ENCODE measurements at regions not wholly inside any gene's neighbourhood (a gene's known extent, or its start where the extent isn't known, plus 50 kb on each side); places are given as distances from the start of the nearest gene placed in this dataset.
A peak's percentile ranks its signal among the peaks of the same experiment; 100 is the strongest.

DNA sequence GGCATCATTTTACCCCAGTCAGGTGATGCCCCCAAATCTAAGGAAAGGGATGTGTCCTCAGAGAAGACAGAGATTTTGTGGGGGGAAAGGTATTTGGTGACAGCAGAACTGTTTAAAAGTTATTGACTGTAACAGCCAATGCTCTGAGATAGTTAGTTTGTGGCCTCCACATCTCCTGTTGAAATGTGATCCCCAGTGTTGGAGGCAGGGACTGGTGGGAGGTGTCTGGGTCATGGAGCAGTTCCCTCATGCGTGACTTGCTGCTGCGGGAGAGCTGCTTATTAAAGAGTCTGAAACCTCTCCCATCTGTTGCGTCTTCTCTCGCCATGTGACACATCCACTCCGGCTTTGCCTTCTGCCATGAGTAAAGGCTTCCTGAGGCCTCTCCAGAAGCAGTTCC lies 282.8 kb upstream of the FOXQ1 start:
- Histone ChIP-seq H3K4me1 (ENCODE audit: control insufficient read depth, insufficient read depth, low read length) (peaks cover 17% of the 10 kb centered on the region), H3K4me3 (ENCODE audit: low read length) (no peak overlapping the region), H3K27me3 (replicated peaks; ENCODE audit: control insufficient read depth, insufficient read depth, low read length) (no peaks in the 10 kb centered on the region), H3K9me3 (ENCODE audit: control insufficient read depth, low read length) (no peaks in the 10 kb centered on the region), H3K9ac (ENCODE audit: low read length) (no peak overlapping the region), H3K36me3 (ENCODE audit: control insufficient read depth, insufficient read depth, low read length, severe bottlenecking) (no peaks in the 10 kb centered on the region)
- no peak for DNase-seq (ENCODE audit: low read depth)

DNA sequence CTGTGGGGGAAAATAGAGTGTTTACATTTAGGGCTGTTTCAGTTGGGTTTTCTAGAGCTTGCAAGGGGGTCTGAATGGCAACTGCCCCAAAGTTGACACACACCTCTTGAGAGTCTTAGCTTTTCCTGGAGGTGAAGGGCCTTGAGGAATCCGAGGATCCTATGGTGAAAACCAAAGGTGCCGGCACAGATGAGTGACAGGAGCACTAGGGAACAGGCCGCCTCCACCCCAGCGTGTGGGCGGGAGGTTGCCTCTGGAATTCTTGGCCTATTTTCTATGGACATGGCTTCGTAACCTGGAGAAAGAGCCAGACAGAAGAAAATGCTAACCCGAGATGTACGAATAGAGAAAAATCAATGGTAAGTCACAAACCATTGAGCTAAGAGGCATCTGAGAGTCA lies 283.2 kb upstream of the FOXQ1 start:
- H3K27me3 ChIP-seq (replicated peaks; ENCODE audit: control insufficient read depth, insufficient read depth, low read length), result no peaks in the 10 kb centered on the region

DNA sequence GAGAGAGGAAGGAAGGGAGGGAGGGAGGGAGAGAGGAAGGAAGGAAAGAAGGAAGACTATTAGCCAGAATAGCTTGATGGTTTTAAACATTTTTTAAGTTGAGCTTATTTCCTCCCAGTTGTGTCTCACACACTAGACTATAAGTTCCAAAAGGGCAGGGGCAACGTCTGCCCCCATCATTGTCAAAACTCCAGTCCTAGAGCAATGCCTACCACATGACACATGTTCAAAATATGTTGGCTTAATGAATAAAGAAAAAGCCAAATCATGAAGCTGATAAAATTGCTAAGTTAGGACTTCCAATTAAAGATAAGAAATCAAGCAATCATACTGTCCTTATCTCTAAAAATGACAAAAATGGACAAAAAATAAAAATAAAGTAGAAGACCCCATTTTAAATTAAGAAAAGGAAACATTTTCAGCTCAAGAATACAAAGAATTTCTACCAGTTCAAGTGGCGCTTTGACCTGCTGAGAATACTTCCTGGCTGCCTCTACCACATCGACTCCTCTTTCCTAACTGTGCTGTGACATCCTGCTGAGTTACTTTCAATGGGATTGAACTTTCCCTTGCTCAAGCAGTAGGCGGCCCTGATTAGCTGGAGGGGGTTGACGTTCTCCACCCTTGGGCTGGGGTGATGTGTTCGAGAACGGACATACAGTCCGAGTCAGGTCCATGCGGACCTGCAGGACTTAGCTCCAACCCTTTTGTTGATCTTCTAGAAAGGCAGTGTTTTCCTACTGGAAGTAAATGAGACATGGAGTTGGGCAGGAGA lies 283.9 kb upstream of the FOXQ1 start:
- no peak for DNase-seq (ENCODE audit: low read depth)
- H3K9ac ChIP-seq (ENCODE audit: low read length), result no peak overlapping the region
- H3K9me3 ChIP-seq (ENCODE audit: control insufficient read depth, low read length), result no peaks in the 10 kb centered on the region
- H3K36me3 ChIP-seq (ENCODE audit: control insufficient read depth, insufficient read depth, low read length, severe bottlenecking), result no peaks in the 10 kb centered on the region
- H3K4me1 ChIP-seq (ENCODE audit: control insufficient read depth, insufficient read depth, low read length), result peaks cover 19% of the 10 kb centered on the region
- no peak overlapping the region for H3K4me3 ChIP-seq (ENCODE audit: low read length)
- no peaks in the 10 kb centered on the region for H3K27me3 ChIP-seq (replicated peaks; ENCODE audit: control insufficient read depth, insufficient read depth, low read length)

More for the DNA sequence above, 283.2 kb upstream of the FOXQ1 start:
- DNase-seq (ENCODE audit: low read depth), result no peak
- Histone ChIP-seq H3K9ac (ENCODE audit: low read length) (no peak overlapping the region), H3K4me3 (ENCODE audit: low read length) (no peak overlapping the region), H3K9me3 (ENCODE audit: control insufficient read depth, low read length) (no peaks in the 10 kb centered on the region), H3K36me3 (ENCODE audit: control insufficient read depth, insufficient read depth, low read length, severe bottlenecking) (no peaks in the 10 kb centered on the region), H3K4me1 (ENCODE audit: control insufficient read depth, insufficient read depth, low read length) (peaks cover 19% of the 10 kb centered on the region)

DNA sequence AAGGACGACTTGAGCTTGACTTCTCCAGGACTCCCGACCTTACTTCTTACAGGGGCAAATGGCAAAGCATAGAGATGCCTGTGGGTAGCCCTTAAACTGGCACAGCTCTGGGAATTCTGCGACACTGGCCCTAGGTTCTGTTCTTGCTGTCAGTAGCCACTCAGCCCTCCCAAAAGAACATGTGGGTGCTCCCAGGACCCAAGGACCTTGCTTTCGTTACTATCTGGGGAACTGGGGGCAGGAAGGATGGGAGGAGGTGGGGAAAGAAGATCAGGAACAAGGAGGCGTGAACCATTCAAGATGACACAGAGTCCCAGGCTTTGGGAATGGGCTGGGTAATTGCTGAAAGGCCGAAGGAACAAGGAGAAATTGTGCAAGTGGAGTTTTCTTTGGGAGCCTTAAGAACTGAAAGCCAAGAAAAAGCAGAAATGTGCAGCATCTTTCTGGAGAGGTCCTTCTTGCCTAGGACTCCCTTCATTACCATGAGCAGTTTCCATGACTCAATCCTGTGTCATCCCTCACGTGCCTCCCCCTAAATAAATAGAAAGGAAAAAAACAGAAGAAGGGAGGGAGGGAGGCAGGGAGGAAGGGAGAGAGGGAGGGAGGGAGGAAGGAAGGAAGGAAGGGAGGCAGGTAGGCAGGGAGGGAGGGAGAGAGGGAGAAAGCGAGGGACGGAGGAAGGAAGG lies 284.6 kb upstream of the FOXQ1 start:
- Histone ChIP-seq H3K9ac (ENCODE audit: low read length) (no peak overlapping the region), H3K4me3 (ENCODE audit: low read length) (no peak overlapping the region), H3K9me3 (ENCODE audit: control insufficient read depth, low read length) (no peaks in the 10 kb centered on the region), H3K4me1 (ENCODE audit: control insufficient read depth, insufficient read depth, low read length) (peaks cover 19% of the 10 kb centered on the region), H3K27me3 (replicated peaks; ENCODE audit: control insufficient read depth, insufficient read depth, low read length) (no peaks in the 10 kb centered on the region), H3K36me3 (ENCODE audit: control insufficient read depth, insufficient read depth, low read length, severe bottlenecking) (no peaks in the 10 kb centered on the region)
- peak; percentile 54 for DNase-seq (ENCODE audit: low read depth)

DNA sequence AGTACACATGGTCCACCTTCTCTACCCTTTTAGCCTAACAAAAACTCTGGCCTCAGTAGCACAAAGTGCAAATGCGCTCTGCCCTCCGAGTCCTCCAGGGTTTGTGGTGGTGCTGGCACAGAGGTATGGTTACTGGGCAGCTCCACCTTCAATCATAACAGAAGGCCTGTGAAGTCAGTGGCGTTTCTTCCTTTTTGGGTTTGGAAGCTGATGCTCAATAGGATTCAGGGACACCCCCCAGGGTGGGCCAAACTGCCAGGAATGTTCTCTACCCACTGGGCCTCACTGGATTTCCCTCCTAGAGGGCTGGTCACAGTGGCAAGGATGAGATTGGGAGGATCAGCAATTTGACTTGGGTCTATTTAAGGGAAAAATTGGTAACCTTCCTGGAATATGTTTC lies 286.1 kb upstream of the FOXQ1 start:
- H3K9ac ChIP-seq (ENCODE audit: low read length), result no peak overlapping the region

DNA sequence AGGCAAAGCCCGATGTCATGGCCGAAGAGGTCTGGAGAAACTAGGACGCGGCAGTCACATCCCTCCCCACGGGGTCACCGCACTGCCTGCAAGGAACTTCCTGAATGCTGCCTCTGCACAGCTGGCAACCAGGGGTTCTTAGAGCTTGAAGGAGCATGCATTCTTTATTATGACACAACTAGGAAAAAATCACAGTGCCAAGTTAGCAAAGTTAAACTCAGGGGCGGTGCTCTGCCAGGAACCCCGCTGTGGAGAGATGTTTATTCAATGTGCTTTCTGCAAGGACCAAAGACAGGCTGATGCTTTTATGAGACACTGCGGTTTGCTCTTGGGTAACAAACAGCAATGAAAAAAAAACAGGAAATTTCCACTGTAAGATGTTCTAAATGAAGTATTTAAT lies 287.3 kb upstream of the FOXQ1 start:
- DNase-seq (ENCODE audit: low read depth), result peak; percentile 94
- Histone ChIP-seq H3K27me3 (replicated peaks; ENCODE audit: control insufficient read depth, insufficient read depth, low read length) (peaks cover 5% of the 10 kb centered on the region), H3K4me3 (ENCODE audit: low read length) (no peak overlapping the region), H3K9me3 (ENCODE audit: control insufficient read depth, low read length) (peaks cover 5% of the 10 kb centered on the region), H3K36me3 (ENCODE audit: control insufficient read depth, insufficient read depth, low read length, severe bottlenecking) (no peaks in the 10 kb centered on the region), H3K9ac (ENCODE audit: low read length) (no peak overlapping the region), H3K4me1 (ENCODE audit: control insufficient read depth, insufficient read depth, low read length) (peaks cover 19% of the 10 kb centered on the region)

More for the DNA sequence above, 286.1 kb upstream of the FOXQ1 start:
- Histone ChIP-seq H3K36me3 (ENCODE audit: control insufficient read depth, insufficient read depth, low read length, severe bottlenecking) (no peaks in the 10 kb centered on the region), H3K4me3 (ENCODE audit: low read length) (no peak overlapping the region), H3K9me3 (ENCODE audit: control insufficient read depth, low read length) (peaks cover 5% of the 10 kb centered on the region), H3K4me1 (ENCODE audit: control insufficient read depth, insufficient read depth, low read length) (peaks cover 19% of the 10 kb centered on the region), H3K27me3 (replicated peaks; ENCODE audit: control insufficient read depth, insufficient read depth, low read length) (peaks cover 5% of the 10 kb centered on the region)
- DNase-seq (ENCODE audit: low read depth), result no peak

DNA sequence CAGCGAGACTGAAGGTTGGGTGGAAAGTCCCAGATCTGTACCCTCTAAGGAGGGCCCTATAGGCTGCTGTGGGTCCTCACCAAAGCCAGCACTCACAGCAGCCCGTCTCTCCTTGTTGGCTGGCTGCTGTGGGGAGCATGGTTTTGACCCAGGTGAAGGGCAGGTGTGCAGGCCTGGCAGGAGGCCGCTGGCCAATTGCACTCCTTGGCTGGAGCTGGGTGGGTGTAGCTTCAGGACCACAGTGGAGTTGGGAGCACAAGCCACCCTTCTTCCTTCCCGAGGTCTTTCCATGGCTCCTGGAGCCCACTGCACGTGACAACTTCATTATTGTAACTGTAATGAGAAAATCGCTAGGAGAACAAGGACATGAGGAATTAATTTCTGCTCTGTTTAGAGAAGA lies 287.7 kb upstream of the FOXQ1 start:
- H3K9ac ChIP-seq (ENCODE audit: low read length), result no peak overlapping the region
- peaks cover 5% of the 10 kb centered on the region for H3K27me3 ChIP-seq (replicated peaks; ENCODE audit: control insufficient read depth, insufficient read depth, low read length)
- H3K4me1 ChIP-seq (ENCODE audit: control insufficient read depth, insufficient read depth, low read length), result peaks cover 19% of the 10 kb centered on the region
- H3K36me3 ChIP-seq (ENCODE audit: control insufficient read depth, insufficient read depth, low read length, severe bottlenecking), result no peaks in the 10 kb centered on the region
- H3K9me3 ChIP-seq (ENCODE audit: control insufficient read depth, low read length), result peaks cover 5% of the 10 kb centered on the region
- DNase-seq (ENCODE audit: low read depth), result no peak
- no peak overlapping the region for H3K4me3 ChIP-seq (ENCODE audit: low read length)

DNA sequence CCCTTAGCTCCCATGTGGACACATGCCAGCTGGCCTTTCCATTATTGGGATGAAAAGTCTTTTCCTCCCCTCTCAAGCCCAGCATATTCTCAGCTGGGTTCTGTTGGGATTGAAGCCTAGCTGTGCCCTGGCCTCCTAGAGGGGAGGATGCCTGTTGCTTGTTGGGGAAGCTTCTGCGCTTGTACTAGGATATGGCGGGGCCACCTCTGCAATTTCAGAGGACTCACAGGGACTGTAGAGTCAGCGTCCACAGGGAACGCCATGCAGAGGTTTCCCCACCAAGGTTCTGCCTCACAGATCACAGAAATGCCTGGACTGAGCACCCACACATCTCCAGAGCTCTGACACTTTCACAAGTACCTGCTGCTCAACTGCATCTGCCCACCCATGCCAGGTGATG lies 288.7 kb upstream of the FOXQ1 start:
- Histone ChIP-seq H3K9me3 (ENCODE audit: control insufficient read depth, low read length) (peaks cover 5% of the 10 kb centered on the region), H3K9ac (ENCODE audit: low read length) (no peak overlapping the region), H3K27me3 (replicated peaks; ENCODE audit: control insufficient read depth, insufficient read depth, low read length) (peaks cover 5% of the 10 kb centered on the region), H3K36me3 (ENCODE audit: control insufficient read depth, insufficient read depth, low read length, severe bottlenecking) (no peaks in the 10 kb centered on the region), H3K4me3 (ENCODE audit: low read length) (no peak overlapping the region), H3K4me1 (ENCODE audit: control insufficient read depth, insufficient read depth, low read length) (peaks cover 19% of the 10 kb centered on the region)
- no peak for DNase-seq (ENCODE audit: low read depth)

DNA sequence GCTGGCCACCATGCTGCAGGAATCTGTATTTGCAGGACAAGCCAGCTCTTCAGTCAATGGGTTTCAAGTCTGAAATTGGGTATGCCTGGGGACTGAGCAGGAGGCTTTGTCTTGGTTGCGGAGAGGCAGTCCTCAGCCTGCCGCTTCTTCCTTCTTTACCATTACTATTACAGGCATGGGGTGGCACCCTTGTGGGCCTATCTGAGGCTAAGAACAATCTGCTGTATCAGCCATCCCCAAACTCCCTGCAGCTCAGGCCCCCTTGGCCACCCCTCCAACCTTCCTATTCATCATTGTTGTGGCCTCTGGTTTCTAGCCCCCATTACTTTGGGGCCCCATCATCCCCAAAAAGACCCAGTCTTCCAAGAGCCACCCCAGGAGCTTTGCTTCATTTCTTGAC lies 289.2 kb upstream of the FOXQ1 start:
- H3K9ac ChIP-seq (ENCODE audit: low read length), result no peak overlapping the region
- peaks cover 5% of the 10 kb centered on the region for H3K9me3 ChIP-seq (ENCODE audit: control insufficient read depth, low read length)
- no peak overlapping the region for H3K4me3 ChIP-seq (ENCODE audit: low read length)
- DNase-seq (ENCODE audit: low read depth), result no peak
- no peaks in the 10 kb centered on the region for H3K36me3 ChIP-seq (ENCODE audit: control insufficient read depth, insufficient read depth, low read length, severe bottlenecking)
- H3K27me3 ChIP-seq (replicated peaks; ENCODE audit: control insufficient read depth, insufficient read depth, low read length), result peaks cover 5% of the 10 kb centered on the region
- H3K4me1 ChIP-seq (ENCODE audit: control insufficient read depth, insufficient read depth, low read length), result peaks cover 19% of the 10 kb centered on the region

DNA sequence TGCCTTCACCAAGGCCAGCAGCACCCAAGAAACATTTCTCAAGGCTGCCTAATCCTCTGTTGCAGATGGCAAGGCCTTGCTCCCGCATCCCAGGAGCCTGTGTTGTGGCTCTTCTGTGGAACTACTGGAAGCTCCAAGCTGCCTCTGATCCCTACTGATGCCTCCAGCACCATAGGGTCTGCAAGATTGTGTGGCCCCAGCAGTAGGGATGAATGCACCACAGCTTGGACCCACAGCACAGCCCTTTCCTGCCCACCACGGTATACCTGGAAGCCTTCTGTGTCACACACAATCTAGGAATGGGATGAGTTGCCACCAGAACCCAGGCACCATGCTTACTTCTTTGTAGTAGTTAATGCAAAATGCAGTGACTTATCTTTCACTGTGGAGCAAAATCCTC lies 291.1 kb upstream of the FOXQ1 start:
- Histone ChIP-seq H3K4me3 (ENCODE audit: low read length) (no peak overlapping the region), H3K27me3 (replicated peaks; ENCODE audit: control insufficient read depth, insufficient read depth, low read length) (peaks cover 5% of the 10 kb centered on the region), H3K9me3 (ENCODE audit: control insufficient read depth, low read length) (peaks cover 5% of the 10 kb centered on the region), H3K36me3 (ENCODE audit: control insufficient read depth, insufficient read depth, low read length, severe bottlenecking) (no peaks in the 10 kb centered on the region), H3K4me1 (ENCODE audit: control insufficient read depth, insufficient read depth, low read length) (peaks cover 12% of the 10 kb centered on the region), H3K9ac (ENCODE audit: low read length) (no peak overlapping the region)
- no peak for DNase-seq (ENCODE audit: low read depth)

DNA sequence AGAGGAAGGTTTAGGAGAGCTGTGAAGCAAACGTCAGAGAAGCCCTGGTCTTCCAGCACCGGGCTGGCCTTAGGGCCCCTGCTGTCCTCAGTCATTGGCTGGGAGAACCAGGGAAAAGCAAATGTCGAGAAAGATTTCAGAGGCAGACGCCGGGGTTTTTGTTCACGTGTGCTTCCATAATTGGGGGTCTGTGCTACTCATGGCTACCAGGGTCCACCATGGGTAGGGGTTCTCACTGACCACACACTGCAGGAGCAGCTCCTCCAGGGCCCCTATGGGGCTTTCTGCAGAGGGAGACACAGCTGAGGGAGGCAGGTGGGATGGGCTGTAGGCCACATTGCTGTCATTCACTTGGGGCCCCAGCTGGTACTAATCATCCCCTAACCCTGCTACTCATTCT lies 291.8 kb upstream of the FOXQ1 start:
- Histone ChIP-seq H3K27me3 (replicated peaks; ENCODE audit: control insufficient read depth, insufficient read depth, low read length) (peaks cover 5% of the 10 kb centered on the region), H3K9me3 (ENCODE audit: control insufficient read depth, low read length) (peaks cover 5% of the 10 kb centered on the region), H3K4me3 (ENCODE audit: low read length) (no peak overlapping the region), H3K36me3 (ENCODE audit: control insufficient read depth, insufficient read depth, low read length, severe bottlenecking) (no peaks in the 10 kb centered on the region), H3K4me1 (ENCODE audit: control insufficient read depth, insufficient read depth, low read length) (peaks cover 11% of the 10 kb centered on the region), H3K9ac (ENCODE audit: low read length) (no peak overlapping the region)
- DNase-seq (ENCODE audit: low read depth), result no peak
